Neural cell (in vitro differentiated cells): ENCODE measurements at regions not wholly inside any gene's neighbourhood (a gene's known extent, or its start where the extent isn't known, plus 50 kb on each side); places are given as distances from the start of the nearest gene placed in this dataset.

Experiments used
- H2AFZ ChIP-seq: fragments of 200-600, 300-800 bp; sonication (generic), shearing (Covaris generic); 2 replicates; pipeline ENCODE4 v1.6.0; 2014; ENCODE audit warnings: low read depth, mild to moderate bottlenecking, antibody characterized with exemption, low read length, moderate library complexity
- H3F3A ChIP-seq: fragments of 200-600 bp; shearing (Covaris generic); 2 replicates; pipeline ENCODE4 v1.6.1; 2016; ENCODE audit warnings: mild to moderate bottlenecking, moderate library complexity, mixed read lengths, antibody characterized with exemption, low read length; ENCODE audit not compliant: insufficient read depth, poor library complexity, severe bottlenecking
- H3K27ac ChIP-seq: fragments of 200-600, 300-800 bp; sonication (generic), shearing (Covaris generic); 2 replicates; pipeline ENCODE4 v1.5.1; 2014; ENCODE audit warnings: mild to moderate bottlenecking, low read length, moderate library complexity
- H3K27me3 ChIP-seq: fragments of 300-800, 200-600 bp; sonication (generic), shearing (Covaris generic); 2 replicates; pipeline ENCODE4 v1.6.0; 2014; ENCODE audit warnings: mild to moderate bottlenecking, low read depth, low read length, moderate library complexity; ENCODE audit not compliant: insufficient read depth
- H3K36me3 ChIP-seq: fragments of 300-800, 200-600 bp; sonication (generic), shearing (Covaris generic); 2 replicates; pipeline ENCODE4 v1.5.1; 2014; ENCODE audit warnings: mild to moderate bottlenecking, antibody characterized with exemption, low read length, moderate library complexity; ENCODE audit not compliant: insufficient read depth
- H3K4me2 ChIP-seq: fragments of 300-800, 200-600 bp; sonication (generic), shearing (Covaris generic); 2 replicates; pipeline ENCODE4 v1.6.0; 2014; ENCODE audit warnings: mild to moderate bottlenecking, low read length
- H3K4me3 ChIP-seq: fragments of 300-800, 200-600 bp; sonication (generic), shearing (Covaris generic); 2 replicates; pipeline ENCODE4 v1.5.1; 2014; ENCODE audit warnings: mild to moderate bottlenecking, low read length, moderate library complexity
- H3K79me2 ChIP-seq: fragments of 200-600 bp; shearing (Covaris generic); replicated peaks from 2 replicates; pipeline ENCODE4 v1.6.0; 2014; ENCODE audit warnings: mild to moderate bottlenecking, low read length, moderate library complexity; ENCODE audit not compliant: insufficient read depth
- H3K9ac ChIP-seq: fragments of 300-800, 200-600 bp; sonication (generic), shearing (Covaris generic); 2 replicates; pipeline ENCODE4 v1.6.1; 2016; ENCODE audit warnings: mild to moderate bottlenecking, low read length, mixed read lengths
- H3K9me2 ChIP-seq: fragments of 200-600 bp; shearing (Covaris generic); 2 replicates; pipeline ENCODE4 v1.6.1; 2016; ENCODE audit warnings: mild to moderate bottlenecking, low read length, mixed read lengths; ENCODE audit not compliant: insufficient read depth
- H3K9me3 ChIP-seq: fragments of 200-600, 300-800 bp; sonication (generic), shearing (Covaris generic); 2 replicates; pipeline ENCODE4 v1.6.1; 2016; ENCODE audit warnings: mild to moderate bottlenecking, mixed run types, low read length, moderate library complexity, mixed read lengths
- H4K20me1 ChIP-seq: fragments of 200-600 bp; shearing (Covaris generic); 2 replicates; pipeline ENCODE4 v1.6.1; 2016; ENCODE audit warnings: mild to moderate bottlenecking, mixed run types; ENCODE audit not compliant: insufficient read depth
- CTCF ChIP-seq: fragments of 450-650 bp; IDR thresholded peaks from 2 replicates; pipeline ENCODE4 v1.5.1; 2014; ENCODE audit warnings: antibody characterized with exemption, mild to moderate bottlenecking, moderate library complexity; ENCODE audit not compliant: poor library complexity, severe bottlenecking
- EP300 ChIP-seq: fragments of 450-650 bp; conservative IDR thresholded peaks from 2 replicates; pipeline ENCODE4 v1.6.1; 2014; ENCODE audit warnings: antibody characterized with exemption, mild to moderate bottlenecking, moderate library complexity; ENCODE audit not compliant: poor library complexity, severe bottlenecking
- EZH2 ChIP-seq: fragments of 200-600, 300-800 bp; shearing (Covaris generic), sonication (generic); IDR thresholded peaks from 2 replicates; pipeline ENCODE4 v1.6.1; 2014; ENCODE audit warnings: antibody characterized with exemption, low read length, borderline replicate concordance, mild to moderate bottlenecking; ENCODE audit not compliant: insufficient read depth, poor library complexity, severe bottlenecking
- MXI1 ChIP-seq: fragments of 450-650 bp; conservative IDR thresholded peaks from 2 replicates; pipeline ENCODE4 v1.6.1; 2014; ENCODE audit warnings: antibody characterized with exemption, mild to moderate bottlenecking; ENCODE audit not compliant: poor library complexity, severe bottlenecking
- POLR2AphosphoS5 ChIP-seq: IDR thresholded peaks from 2 replicates; pipeline ENCODE4 v1.6.1; 2012
- RAD21 ChIP-seq: fragments of 450-650 bp; conservative IDR thresholded peaks from 2 replicates; pipeline ENCODE4 v1.6.1; 2014; ENCODE audit warnings: antibody characterized with exemption, mild to moderate bottlenecking, moderate library complexity
- REST ChIP-seq: IDR thresholded peaks from 2 replicates; pipeline ENCODE4 v1.6.1; 2012; ENCODE audit warnings: borderline replicate concordance
- SMC3 ChIP-seq: fragments of 450-650 bp; conservative IDR thresholded peaks from 2 replicates; pipeline ENCODE4 v1.6.1; 2014; ENCODE audit warnings: antibody characterized with exemption, mild to moderate bottlenecking, moderate library complexity; ENCODE audit not compliant: poor library complexity
- TAF1 ChIP-seq: IDR thresholded peaks from 2 replicates; pipeline ENCODE4 v1.6.1; 2012; ENCODE audit warnings: low read depth

- H3K4me3 ChIP-seq = no peak overlapping the region
- H3K9me2 ChIP-seq = no peaks in the 10 kb centered on the region
- no peaks in the 10 kb centered on the region for H3K36me3 ChIP-seq
- H3K27ac ChIP-seq = no peak overlapping the region
- H2AFZ ChIP-seq = no peak overlapping the region
- no peaks in the 10 kb centered on the region for H3K79me2 ChIP-seq
- no peaks in the 10 kb centered on the region for H3K27me3 ChIP-seq
- no peaks in the 10 kb centered on the region for H3F3A ChIP-seq
- H4K20me1 ChIP-seq = no peaks in the 10 kb centered on the region
- no peak for TF ChIP-seq MXI1
- TF ChIP-seq POLR2AphosphoS5 = no peak
- no peak for TF ChIP-seq TAF1
- TF ChIP-seq EZH2 = no peak
- TF ChIP-seq CTCF = no peak
- no peak for TF ChIP-seq RAD21
- no peak for TF ChIP-seq SMC3
- no peak for TF ChIP-seq EP300
- no peak for TF ChIP-seq REST
- H3K9ac ChIP-seq = no peak overlapping the region
- H3K9me3 ChIP-seq = no peaks in the 10 kb centered on the region
- H3K4me2 ChIP-seq = no peak overlapping the region
Observed at GRCh38 chr14:53260928-53261327, 107.8 kb upstream of the DDHD1 start.

GRCh38 chr14:53260286-53260685, 107.2 kb upstream of the DDHD1 start:
- Histone ChIP-seq H3F3A (no peaks in the 10 kb centered on the region), H3K9me2 (no peaks in the 10 kb centered on the region), H3K4me3 (no peak overlapping the region), H3K79me2 (no peaks in the 10 kb centered on the region), H3K27ac (no peak overlapping the region), H4K20me1 (no peaks in the 10 kb centered on the region), H3K27me3 (no peaks in the 10 kb centered on the region), H3K9me3 (no peaks in the 10 kb centered on the region), H3K9ac (no peak overlapping the region), H3K36me3 (no peaks in the 10 kb centered on the region), H2AFZ (no peak overlapping the region), H3K4me2 (no peak overlapping the region)
- TF ChIP-seq TAF1 = no peak

- H3K36me3 ChIP-seq = no peaks in the 10 kb centered on the region
- no peaks in the 10 kb centered on the region for H3K9me2 ChIP-seq
- no peak overlapping the region for H2AFZ ChIP-seq
- H3K4me3 ChIP-seq = no peak overlapping the region
- H4K20me1 ChIP-seq = no peaks in the 10 kb centered on the region
- H3K9me3 ChIP-seq = peaks cover 4% of the 10 kb centered on the region
- H3F3A ChIP-seq = no peaks in the 10 kb centered on the region
- no peak overlapping the region for H3K27ac ChIP-seq
- no peaks in the 10 kb centered on the region for H3K79me2 ChIP-seq
- no peaks in the 10 kb centered on the region for H3K27me3 ChIP-seq
- no peak overlapping the region for H3K9ac ChIP-seq
- TF ChIP-seq REST = no peak
- TF ChIP-seq EZH2 = no peak
- TF ChIP-seq EP300 = no peak
- H3K4me2 ChIP-seq = no peak overlapping the region
Observed at GRCh38 chr14:53252141-53252540, 99.0 kb upstream of the DDHD1 start.
